ENCODE measurements at regions not wholly inside any gene's neighbourhood (a gene's known extent, or its start where the extent isn't known, plus 50 kb on each side); places are given as distances from the start of the nearest gene placed in this dataset.

DNA sequence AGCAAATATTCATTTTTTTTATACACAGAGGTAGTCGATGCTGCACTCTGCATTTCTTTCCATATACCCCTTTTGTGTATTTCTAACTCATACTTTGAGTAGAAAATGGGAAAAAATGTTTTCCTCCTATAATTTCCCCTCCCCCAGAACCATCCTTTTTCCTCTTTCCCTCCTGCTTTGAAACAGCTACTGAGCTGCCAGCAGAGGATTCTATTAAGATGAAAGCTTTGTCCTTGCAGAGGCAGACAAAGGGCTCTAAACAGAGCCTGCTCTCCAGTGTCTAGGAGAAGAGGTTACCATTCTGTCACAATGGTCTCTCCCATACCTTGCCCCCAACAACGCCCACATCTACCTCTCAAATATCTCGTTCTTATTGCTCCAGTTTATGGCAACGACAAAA, 74.6 kb upstream of the OSBPL8 start:
- TF ChIP-seq, protein P1, sequence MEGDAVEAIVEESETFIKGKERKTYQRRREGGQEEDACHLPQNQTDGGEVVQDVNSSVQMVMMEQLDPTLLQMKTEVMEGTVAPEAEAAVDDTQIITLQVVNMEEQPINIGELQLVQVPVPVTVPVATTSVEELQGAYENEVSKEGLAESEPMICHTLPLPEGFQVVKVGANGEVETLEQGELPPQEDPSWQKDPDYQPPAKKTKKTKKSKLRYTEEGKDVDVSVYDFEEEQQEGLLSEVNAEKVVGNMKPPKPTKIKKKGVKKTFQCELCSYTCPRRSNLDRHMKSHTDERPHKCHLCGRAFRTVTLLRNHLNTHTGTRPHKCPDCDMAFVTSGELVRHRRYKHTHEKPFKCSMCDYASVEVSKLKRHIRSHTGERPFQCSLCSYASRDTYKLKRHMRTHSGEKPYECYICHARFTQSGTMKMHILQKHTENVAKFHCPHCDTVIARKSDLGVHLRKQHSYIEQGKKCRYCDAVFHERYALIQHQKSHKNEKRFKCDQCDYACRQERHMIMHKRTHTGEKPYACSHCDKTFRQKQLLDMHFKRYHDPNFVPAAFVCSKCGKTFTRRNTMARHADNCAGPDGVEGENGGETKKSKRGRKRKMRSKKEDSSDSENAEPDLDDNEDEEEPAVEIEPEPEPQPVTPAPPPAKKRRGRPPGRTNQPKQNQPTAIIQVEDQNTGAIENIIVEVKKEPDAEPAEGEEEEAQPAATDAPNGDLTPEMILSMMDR (IDR thresholded peaks at IDR 0.05) = no peak
- TF ChIP-seq EZH2 (IDR thresholded peaks at IDR 0.05) = no peak
- no peak for TF ChIP-seq EZH2phosphoT487 (IDR thresholded peaks at IDR 0.05)
